ENCODE measurements at regions not wholly inside any gene's neighbourhood (a gene's known extent, or its start where the extent isn't known, plus 50 kb on each side); places are given as distances from the start of the nearest gene placed in this dataset.
A peak's percentile ranks its signal among the peaks of the same experiment; 100 is the strongest.

- no peak for TF ChIP-seq POLR2A (IDR thresholded peaks at IDR 0.05)
- TF ChIP-seq, protein P1, sequence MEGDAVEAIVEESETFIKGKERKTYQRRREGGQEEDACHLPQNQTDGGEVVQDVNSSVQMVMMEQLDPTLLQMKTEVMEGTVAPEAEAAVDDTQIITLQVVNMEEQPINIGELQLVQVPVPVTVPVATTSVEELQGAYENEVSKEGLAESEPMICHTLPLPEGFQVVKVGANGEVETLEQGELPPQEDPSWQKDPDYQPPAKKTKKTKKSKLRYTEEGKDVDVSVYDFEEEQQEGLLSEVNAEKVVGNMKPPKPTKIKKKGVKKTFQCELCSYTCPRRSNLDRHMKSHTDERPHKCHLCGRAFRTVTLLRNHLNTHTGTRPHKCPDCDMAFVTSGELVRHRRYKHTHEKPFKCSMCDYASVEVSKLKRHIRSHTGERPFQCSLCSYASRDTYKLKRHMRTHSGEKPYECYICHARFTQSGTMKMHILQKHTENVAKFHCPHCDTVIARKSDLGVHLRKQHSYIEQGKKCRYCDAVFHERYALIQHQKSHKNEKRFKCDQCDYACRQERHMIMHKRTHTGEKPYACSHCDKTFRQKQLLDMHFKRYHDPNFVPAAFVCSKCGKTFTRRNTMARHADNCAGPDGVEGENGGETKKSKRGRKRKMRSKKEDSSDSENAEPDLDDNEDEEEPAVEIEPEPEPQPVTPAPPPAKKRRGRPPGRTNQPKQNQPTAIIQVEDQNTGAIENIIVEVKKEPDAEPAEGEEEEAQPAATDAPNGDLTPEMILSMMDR (IDR thresholded peaks at IDR 0.05), result peak in 5 of 7 experiments; percentile 23 to 54 (median 41)
Measured at GRCh38 chr4:27684610-27685011, 824.0 kb downstream of the STIM2 start.
